Thymus (tissue), 11 donors: ENCODE measurements at regions not wholly inside any gene's neighbourhood (a gene's known extent, or its start where the extent isn't known, plus 50 kb on each side); places are given as distances from the start of the nearest gene placed in this dataset.

Source experiments
- DNase-seq, 9 donors: peaks; one replicate each; pipeline ENCODE4 v3.0.0-alpha.2; 2013; ENCODE audit warnings: low spot score in 9 of 9, low read depth in 6 of 9, missing footprints in 1 of 9
- H3K27ac ChIP-seq, 2 donors: one replicate each; pipeline ENCODE4 v1.5.1; 2013; ENCODE audit warnings: control low read depth in 1 of 2, low read depth in 1 of 2, low read length in 1 of 2, mild to moderate bottlenecking in 1 of 2, moderate library complexity in 1 of 2
- H3K27me3 ChIP-seq, 2 donors: one replicate each; pipeline ENCODE4 v1.5.1; 2013; ENCODE audit warnings: low read length in 1 of 2; ENCODE audit not compliant: control insufficient read depth in 2 of 2, insufficient read depth in 1 of 2
- H3K36me3 ChIP-seq, 2 donors: one replicate each; pipeline ENCODE4 v1.5.1; 2013; ENCODE audit warnings: low read length in 1 of 2, mild to moderate bottlenecking in 1 of 2, moderate library complexity in 1 of 2; ENCODE audit not compliant: control insufficient read depth in 2 of 2, insufficient read depth in 2 of 2
- H3K4me1 ChIP-seq, 2 donors: one replicate each; pipeline ENCODE4 v1.5.1; 2013; ENCODE audit warnings: low read length in 2 of 2; ENCODE audit not compliant: control insufficient read depth in 2 of 2, insufficient read depth in 2 of 2
- H3K4me3 ChIP-seq, 2 donors: one replicate each; pipeline ENCODE4 v1.5.1; 2013; ENCODE audit warnings: low read length in 2 of 2, control low read depth in 1 of 2, mild to moderate bottlenecking in 1 of 2
- H3K9me3 ChIP-seq, 2 donors: one replicate each; pipeline ENCODE4 v1.5.1; 2013; ENCODE audit warnings: low read length in 1 of 2, mild to moderate bottlenecking in 1 of 2; ENCODE audit not compliant: control insufficient read depth in 2 of 2, insufficient read depth in 1 of 2
- WGBS: extraction: QIAGEN DNeasy Blood & Tissue Kit; methylation state at CpG from one replicate; pipeline ENCODE4 v1.1.7; 2013; 5-methylcytosine and 5-hydroxymethylcytosine counted together
- donor health status: healthy.

- Histone ChIP-seq H3K27me3 (no peaks in the 10 kb centered on the region), H3K36me3 (no peaks in the 10 kb centered on the region), H3K9me3 (peaks cover 6 to 28% of the 10 kb centered on the region in 2 donors), H3K4me1 (no peaks in the 10 kb centered on the region), H3K4me3 (no peak overlapping the region), H3K27ac (no peak overlapping the region)
- DNase-seq: no peak
- WGBS: 91% methylated on average over 31 of the region's 31 CpGs
Measured at GRCh38 chr6:170166511-170167122, 124.3 kb downstream of the DLL1 start.

GRCh38 chr6:170165471-170166117 lies 125.3 kb downstream of the DLL1 start:
- 90% methylated on average over 22 of the region's 22 CpGs for WGBS
- Histone ChIP-seq H3K36me3 (no peaks in the 10 kb centered on the region), H3K4me1 (no peaks in the 10 kb centered on the region), H3K4me3 (no peak overlapping the region), H3K9me3 (peaks cover 6 to 35% of the 10 kb centered on the region in 2 donors), H3K27me3 (no peaks in the 10 kb centered on the region), H3K27ac (no peak overlapping the region)
- DNase-seq: no peak

GRCh38 chr6:170165085-170165470 lies 125.8 kb downstream of the DLL1 start:
- peaks cover 6 to 36% of the 10 kb centered on the region in 2 donors for H3K9me3 ChIP-seq
- no peak for DNase-seq
- no peak overlapping the region for H3K4me3 ChIP-seq
- no peak overlapping the region for H3K27ac ChIP-seq
- H3K4me1 ChIP-seq: no peaks in the 10 kb centered on the region
- WGBS: 88% methylated on average over 11 of the region's 11 CpGs
- no peaks in the 10 kb centered on the region for H3K36me3 ChIP-seq
- H3K27me3 ChIP-seq: no peaks in the 10 kb centered on the region

- Histone ChIP-seq H3K27ac (no peak overlapping the region), H3K9me3 (peaks cover 6 to 39% of the 10 kb centered on the region in 2 donors), H3K27me3 (no peaks in the 10 kb centered on the region), H3K4me3 (no peak overlapping the region), H3K36me3 (no peaks in the 10 kb centered on the region), H3K4me1 (no peaks in the 10 kb centered on the region)
- no peak for DNase-seq
- 90% methylated on average over 21 of the region's 21 CpGs for WGBS
Measured at GRCh38 chr6:170164271-170164900, 126.5 kb downstream of the DLL1 start.

- H3K9me3 ChIP-seq: peaks cover 6 to 40% of the 10 kb centered on the region in 2 donors
- WGBS: 96% methylated on average over 27 of the region's 27 CpGs
- H3K4me3 ChIP-seq: no peak overlapping the region
- no peaks in the 10 kb centered on the region for H3K27me3 ChIP-seq
- no peaks in the 10 kb centered on the region for H3K4me1 ChIP-seq
- H3K36me3 ChIP-seq: no peaks in the 10 kb centered on the region
- DNase-seq: no peak
- H3K27ac ChIP-seq: no peak overlapping the region
Measured at GRCh38 chr6:170163405-170164170, 127.3 kb downstream of the DLL1 start.

GRCh38 chr6:170162775-170163404 lies 128.0 kb downstream of the DLL1 start:
- Histone ChIP-seq H3K9me3 (peaks cover 4 to 36% of the 10 kb centered on the region in 2 donors), H3K27me3 (no peaks in the 10 kb centered on the region), H3K27ac (no peak overlapping the region), H3K4me3 (no peak overlapping the region), H3K4me1 (no peaks in the 10 kb centered on the region), H3K36me3 (no peaks in the 10 kb centered on the region)
- 84% methylated on average over 19 of the region's 19 CpGs for WGBS
- no peak for DNase-seq

- 96% methylated on average over 27 of the region's 27 CpGs for WGBS
- no peaks in the 10 kb centered on the region for H3K36me3 ChIP-seq
- no peak for DNase-seq
- peaks cover 2 to 29% of the 10 kb centered on the region in 2 donors for H3K9me3 ChIP-seq
- H3K4me3 ChIP-seq: no peak overlapping the region
- H3K4me1 ChIP-seq: no peaks in the 10 kb centered on the region
- no peak overlapping the region for H3K27ac ChIP-seq
- no peaks in the 10 kb centered on the region for H3K27me3 ChIP-seq
Measured at GRCh38 chr6:170162011-170162774, 128.7 kb downstream of the DLL1 start.
